ENCODE measurements at regions not wholly inside any gene's neighbourhood (a gene's known extent, or its start where the extent isn't known, plus 50 kb on each side); places are given as distances from the start of the nearest gene placed in this dataset.
"Not testable (repeated sequence)": the region's sequence is repeated elsewhere in the genome, so short reads cannot be mapped to it uniquely, and the experiment has no call there.

GRCh38 chr3:74842141-74842540 is 227.7 kb upstream of the CNTN3 start:
- H3K4me3 ChIP-seq (ENCODE audit: low read length), result no peak overlapping the region
- TF ChIP-seq CTCF (IDR thresholded peaks at IDR 0.05; ENCODE audit: insufficient read depth, low read depth, low read length, missing control alignments), result no peak
- no peak for DNase-seq (ENCODE audit: low read depth)

GRCh38 chr3:74839566-74839965 is 225.1 kb upstream of the CNTN3 start:
- no peak overlapping the region for H3K4me3 ChIP-seq (ENCODE audit: low read length)
- no peak for TF ChIP-seq CTCF (IDR thresholded peaks at IDR 0.05; ENCODE audit: insufficient read depth, low read depth, low read length, missing control alignments)
- no peak for DNase-seq (ENCODE audit: low read depth)

GRCh38 chr3:74832925-74833324 is 218.5 kb upstream of the CNTN3 start:
- no peak overlapping the region for H3K4me3 ChIP-seq (ENCODE audit: low read length)
- TF ChIP-seq CTCF (IDR thresholded peaks at IDR 0.05; ENCODE audit: insufficient read depth, low read depth, low read length, missing control alignments), result no peak
- no peak for DNase-seq (ENCODE audit: low read depth)

GRCh38 chr3:74830845-74831244 is 216.4 kb upstream of the CNTN3 start:
- not testable (repeated sequence) for DNase-seq (ENCODE audit: low read depth); H3K4me3 ChIP-seq (ENCODE audit: low read length)

GRCh38 chr3:74825404-74825803 is 210.9 kb upstream of the CNTN3 start:
- H3K4me3 ChIP-seq (ENCODE audit: low read length); DNase-seq (ENCODE audit: low read depth): not testable (repeated sequence)

GRCh38 chr3:74824366-74824765 is 209.9 kb upstream of the CNTN3 start:
- no peak for TF ChIP-seq CTCF (IDR thresholded peaks at IDR 0.05; ENCODE audit: insufficient read depth, low read depth, low read length, missing control alignments)
- H3K4me3 ChIP-seq (ENCODE audit: low read length), result no peak overlapping the region
- DNase-seq (ENCODE audit: low read depth), result no peak

GRCh38 chr3:74814181-74814580 is 199.7 kb upstream of the CNTN3 start:
- H3K4me3 ChIP-seq (ENCODE audit: low read length), result no peak overlapping the region
- TF ChIP-seq CTCF (IDR thresholded peaks at IDR 0.05; ENCODE audit: insufficient read depth, low read depth, low read length, missing control alignments), result no peak
- no peak for DNase-seq (ENCODE audit: low read depth)

- no peak for TF ChIP-seq CTCF (IDR thresholded peaks at IDR 0.05; ENCODE audit: insufficient read depth, low read depth, low read length, missing control alignments)
- no peak overlapping the region for H3K4me3 ChIP-seq (ENCODE audit: low read length)
- no peak for DNase-seq (ENCODE audit: low read depth)
These were observed 198.3 kb upstream of the CNTN3 start for GRCh38 chr3:74812756-74813155.

Measured in epithelial cell of esophagus (primary cell).